NCI-H146 (cell line): ENCODE measurements at regions not wholly inside any gene's neighbourhood (a gene's known extent, or its start where the extent isn't known, plus 50 kb on each side); places are given as distances from the start of the nearest gene placed in this dataset.

Experiments used
- DNase-seq: peaks from one replicate; lab custom pipeline; 2025; lab: John Stamatoyannopoulos, UW

DNA sequence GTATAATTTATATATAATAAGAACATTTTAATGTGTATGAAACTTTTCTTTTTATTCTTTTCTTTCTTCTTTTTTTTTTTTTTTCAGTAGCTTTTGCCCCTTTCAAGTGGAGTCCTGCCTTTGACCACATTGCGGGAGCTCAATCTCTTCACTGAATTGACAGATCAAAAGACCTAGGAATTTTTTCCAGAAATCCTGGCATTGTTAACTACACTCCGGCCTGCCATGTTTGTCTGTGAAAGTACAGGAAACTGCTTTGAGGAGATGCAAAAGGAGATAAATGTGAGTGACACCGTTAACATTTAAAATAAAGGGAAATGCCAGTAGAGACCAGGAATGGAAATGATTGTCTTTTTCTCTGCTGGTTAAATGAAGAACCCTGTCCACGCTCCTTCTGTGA lies 159.3 kb upstream of the VCX3A start:
- no peak for DNase-seq

GRCh38 chrX:6693051-6693450 lies 158.1 kb upstream of the VCX3A start:
- DNase-seq: no peak

DNA sequence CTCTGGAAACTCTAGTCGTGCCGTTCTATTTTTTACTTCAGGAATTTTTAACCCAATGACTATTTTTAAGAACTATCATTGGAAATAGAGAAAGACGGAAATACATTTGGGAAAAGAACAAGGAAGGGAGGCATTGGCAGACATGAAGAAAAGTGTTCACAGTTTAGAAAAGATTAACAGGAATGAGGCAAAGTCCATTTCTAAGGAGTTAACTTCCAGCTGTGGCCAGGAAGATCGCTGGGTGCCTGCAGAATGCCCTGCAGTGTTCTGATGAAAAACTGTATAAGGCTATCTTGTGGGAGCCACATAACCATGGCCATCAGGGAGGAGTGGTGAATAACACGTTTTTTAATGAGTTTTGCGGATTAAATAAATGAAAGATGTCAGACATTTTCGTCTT lies 150.6 kb upstream of the VCX3A start:
- DNase-seq: no peak

DNA sequence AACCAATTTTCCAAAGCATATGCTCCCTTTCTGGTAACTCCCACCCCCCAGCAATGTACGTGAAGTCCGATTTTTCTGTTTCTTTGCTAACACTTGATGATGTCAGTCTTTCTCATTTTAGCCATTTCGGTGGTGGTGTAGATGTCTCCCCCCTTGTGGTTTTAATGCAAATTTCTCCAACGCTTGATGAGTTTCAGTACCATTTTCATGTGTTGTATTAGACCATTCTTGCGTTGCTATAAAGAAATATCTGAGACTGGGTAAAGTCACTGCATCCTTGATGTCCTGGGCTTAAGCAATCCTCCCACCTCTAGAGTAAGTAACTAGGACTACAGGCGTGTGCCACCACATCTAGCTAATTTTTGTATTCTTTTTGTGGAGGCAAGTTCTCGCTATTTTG lies 148.4 kb upstream of the VCX3A start:
- no peak for DNase-seq

DNA sequence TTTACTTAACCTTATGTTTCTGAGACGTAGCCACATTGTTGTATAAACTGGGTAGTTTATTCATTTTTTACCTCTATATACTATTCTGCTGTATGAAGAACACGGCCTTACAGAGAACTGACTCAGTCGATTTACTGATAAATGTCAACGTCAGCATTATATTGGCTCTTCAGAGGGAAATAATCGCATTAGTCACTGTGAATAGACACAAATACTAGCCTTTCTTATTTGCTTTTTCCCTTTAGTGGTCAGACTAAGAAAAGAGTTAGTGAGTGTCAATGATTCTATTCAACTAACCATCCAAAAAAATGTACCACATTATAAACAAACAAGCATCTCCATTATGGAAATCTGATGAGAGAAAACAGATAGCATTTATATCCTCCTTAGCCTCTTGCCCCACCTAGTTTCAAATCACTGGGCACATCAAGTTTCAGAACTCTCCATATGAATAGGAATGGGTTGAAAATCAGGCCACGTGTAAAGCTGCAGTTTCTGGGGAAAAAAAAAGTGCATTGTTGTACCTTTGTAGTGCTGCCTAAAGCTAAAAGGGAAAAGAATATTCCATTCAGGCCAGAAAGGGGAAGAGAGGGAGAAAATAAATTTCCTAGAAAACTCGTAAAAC lies 146.7 kb upstream of the VCX3A start:
- DNase-seq: no peak

GRCh38 chrX:6679988-6680387 lies 145.1 kb upstream of the VCX3A start:
- DNase-seq: no peak

DNA sequence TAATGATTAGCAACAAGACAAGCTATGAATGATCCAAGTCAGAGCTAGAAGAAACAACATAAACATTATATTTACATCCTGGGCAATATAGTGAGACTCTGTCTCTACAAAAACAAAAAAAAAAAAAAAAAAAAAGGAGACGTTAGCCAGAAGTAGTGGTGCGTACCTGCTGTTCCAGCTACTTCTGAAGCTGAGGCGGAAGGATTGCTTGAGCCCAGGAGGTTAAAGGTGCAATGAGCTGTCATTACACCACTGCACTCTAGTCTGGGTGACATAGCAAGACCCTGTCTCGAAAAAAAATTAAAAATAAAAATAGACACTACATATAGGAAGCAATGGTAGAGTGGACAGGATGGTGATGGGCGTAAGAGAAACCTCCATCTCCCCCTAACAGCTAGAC lies 144.6 kb upstream of the VCX3A start:
- DNase-seq: no peak

DNA sequence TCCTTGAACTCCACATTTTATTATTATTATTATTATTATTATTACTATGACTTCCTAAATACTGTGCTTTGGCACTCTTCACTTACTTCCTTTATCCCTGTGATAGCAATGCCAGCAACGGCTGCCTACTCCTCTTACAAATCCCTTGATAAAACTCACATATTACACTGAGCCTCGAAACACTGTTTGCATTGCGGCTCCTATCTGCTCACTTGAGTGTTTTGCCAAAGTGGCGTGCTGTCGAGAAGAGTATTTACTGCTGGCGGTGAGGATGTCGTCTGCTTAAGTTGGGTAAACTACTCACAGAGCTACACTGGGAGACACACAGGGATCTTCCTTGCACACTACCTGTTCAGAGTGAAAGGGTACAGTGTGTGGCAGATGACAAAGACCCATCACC lies 143.4 kb upstream of the VCX3A start:
- no peak for DNase-seq

GRCh38 chrX:6674734-6675133 lies 139.8 kb upstream of the VCX3A start:
- DNase-seq: no peak

DNA sequence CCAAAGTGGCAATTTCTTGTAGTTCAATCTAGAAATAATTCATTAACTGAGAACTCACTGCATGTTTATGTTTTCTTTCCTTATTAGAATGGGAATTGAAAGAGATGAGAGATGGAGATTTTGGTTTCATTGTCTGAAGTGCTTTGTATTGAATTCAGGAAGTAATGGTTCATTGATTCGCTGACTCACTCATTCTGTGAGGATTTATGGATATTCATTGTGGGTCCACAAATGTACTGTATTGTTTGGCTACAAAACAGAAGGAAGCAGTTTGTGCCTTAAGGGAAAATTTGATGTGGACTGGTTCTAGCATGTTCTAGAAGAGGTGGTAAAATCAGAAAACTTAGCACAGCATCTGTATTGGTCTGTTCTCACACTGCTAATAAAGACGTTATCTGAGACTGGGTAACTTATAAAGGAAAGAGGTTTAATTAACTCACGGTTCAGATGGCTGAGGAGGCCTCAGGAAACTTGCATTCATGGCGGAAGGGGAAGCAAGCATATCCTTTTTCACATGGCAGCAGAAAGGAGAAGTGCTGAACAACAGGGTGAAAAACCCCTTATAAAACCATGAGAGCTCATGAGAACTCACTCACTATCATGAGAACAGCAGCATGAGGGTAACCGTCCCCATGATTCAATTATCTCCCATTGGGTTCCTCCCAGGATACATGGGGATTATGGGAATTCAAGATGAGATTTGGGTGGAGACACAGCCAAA lies 132.3 kb upstream of the VCX3A start:
- no peak for DNase-seq

DNA sequence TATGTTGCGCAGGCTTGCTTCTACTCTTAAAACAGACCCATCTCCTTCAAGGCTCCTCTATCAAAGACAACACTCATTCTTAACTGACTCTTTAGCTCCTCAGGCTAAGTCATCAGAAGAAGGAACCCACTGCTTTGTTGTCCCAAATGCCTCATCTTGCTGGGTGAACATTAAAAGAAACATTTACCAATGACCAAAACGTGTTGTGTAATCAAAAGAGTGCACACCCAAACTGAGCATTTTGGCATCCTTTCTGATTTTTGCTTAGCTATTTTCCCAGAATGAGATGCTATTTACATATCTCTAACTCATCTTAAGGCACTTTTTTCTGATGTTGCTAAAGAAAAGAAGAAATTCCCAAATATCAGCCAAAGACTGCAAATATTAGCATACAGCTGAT lies 131.7 kb upstream of the VCX3A start:
- DNase-seq: no peak

DNA sequence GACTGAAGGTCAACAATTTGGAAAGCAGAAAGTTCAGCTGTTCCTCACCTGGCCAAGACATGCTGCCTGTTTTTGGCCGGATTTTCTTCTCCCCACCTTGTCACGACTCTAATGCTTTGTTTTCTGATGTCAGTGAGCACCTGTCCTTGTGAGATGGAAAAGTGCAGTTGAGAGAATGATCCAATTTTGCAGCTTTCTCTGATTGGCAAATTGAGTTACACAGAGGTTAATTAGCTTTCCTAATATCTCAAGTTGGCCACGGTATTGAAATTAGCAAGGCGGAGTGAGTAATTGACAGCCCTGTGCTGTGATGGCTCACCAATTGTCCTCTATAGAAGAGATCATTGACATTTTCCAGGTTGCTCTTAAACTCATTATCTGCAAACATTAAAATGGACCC lies 126.8 kb upstream of the VCX3A start:
- DNase-seq: no peak

DNA sequence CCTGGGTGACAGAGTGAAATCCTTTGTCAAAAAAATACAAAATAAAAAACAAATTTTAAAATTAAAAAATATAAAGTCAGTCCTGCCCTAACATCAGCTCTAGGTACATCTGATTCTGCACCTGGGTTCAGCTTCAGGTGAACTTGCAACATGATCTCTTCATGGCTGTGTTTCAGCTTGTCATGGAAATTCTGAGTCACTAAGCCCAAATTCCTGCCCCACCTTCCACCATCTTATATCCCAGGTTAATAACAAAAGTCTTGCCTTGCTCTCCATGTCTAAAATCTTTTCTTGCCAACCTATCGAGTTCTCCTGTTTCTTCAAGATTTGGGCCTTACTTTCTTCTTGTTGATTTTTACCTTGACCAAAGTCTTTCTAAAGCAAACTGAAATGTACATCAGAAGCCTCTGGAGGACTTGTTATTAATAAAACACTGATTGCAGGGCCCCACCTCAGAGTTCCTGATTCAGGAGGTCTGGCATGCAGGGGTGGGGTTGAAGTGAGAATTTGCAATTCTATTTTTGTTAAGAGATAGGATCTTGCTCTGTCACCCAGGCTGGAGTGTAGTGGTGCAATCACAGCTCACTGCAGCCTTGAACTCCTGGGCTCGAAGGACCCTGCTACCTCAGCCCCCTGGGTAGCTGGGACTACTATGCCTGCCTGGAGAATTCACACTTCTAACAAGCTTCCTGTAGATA lies 125.8 kb upstream of the VCX3A start:
- DNase-seq: no peak

DNA sequence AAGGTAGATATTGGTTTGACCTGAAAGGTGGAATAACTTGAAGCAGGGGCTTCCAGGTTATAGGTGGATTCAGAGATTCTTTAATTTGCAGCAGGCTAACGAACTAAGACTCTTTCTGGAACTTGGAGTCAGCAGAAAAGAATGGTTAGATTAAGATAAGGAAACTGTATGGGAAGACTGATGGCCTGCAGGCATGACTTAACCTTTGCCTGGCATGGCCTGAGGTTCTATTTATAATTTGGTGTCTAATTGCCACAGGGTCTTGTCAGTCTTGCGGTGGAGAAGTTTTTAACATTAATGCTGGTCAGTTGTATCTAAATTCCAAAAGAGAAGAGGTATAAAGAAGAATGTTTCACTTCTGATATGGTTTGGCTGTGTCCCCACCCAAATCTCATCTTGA lies 110.3 kb upstream of the VCX3A start:
- DNase-seq: no peak

DNA sequence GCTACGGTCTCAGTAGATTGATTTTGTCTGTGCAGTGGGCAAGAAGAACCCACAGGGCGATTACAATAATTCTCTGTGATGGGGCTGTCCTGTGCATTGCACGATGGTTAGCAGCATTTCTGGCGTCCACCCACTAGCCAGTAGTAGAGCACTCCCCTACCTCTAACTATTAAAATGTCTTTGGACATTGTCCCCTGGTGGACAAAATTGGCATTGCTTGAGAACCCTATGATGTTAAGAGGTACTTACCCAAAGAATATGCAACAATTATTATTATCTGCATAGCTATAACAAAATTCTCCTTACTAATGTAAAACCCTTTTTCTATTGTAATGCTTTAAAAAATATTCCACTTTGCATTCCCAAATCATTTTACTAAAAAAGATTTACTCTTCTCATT lies 109.5 kb upstream of the VCX3A start:
- no peak for DNase-seq

DNA sequence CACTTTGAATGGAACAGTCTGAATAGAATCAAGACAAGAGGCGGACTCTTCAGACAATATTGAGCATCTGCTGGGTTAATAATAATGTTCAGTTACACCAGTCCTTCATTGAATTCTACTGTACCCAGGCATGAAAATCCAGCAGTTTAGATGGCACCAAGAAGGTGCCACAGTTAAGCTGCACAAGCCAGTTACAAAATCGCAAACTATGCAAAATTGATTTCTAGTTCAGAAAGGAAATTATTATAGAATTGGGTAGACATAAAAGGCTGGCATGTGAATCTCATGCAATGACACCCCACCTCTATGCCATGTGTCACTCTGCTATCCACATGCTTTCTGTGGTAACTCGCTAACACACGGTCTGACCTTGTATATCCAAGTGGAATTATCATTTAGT lies 105.8 kb upstream of the VCX3A start:
- DNase-seq: no peak

DNA sequence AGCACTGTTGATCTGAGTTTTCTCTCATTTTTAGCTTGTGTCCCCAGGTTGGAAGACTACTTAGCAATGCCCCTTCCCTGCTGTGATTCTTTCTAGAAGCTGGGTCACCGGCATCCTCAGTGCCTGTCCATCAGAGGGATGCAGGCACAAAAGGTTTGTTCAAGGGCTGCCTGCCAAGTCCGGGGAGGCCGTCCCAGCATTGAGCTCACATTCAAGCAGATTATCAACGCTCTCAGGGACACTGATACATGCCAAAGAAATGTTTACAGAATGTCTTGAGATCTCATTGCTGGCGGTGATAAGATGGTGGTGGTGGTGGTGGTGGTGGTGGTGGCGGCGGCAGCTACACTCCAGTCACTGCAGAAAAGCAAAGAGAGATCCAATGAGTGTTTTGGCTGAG lies 79.6 kb upstream of the VCX3A start:
- no peak for DNase-seq

GRCh38 chrX:6599230-6599860 lies 64.4 kb upstream of the VCX3A start:
- no peak for DNase-seq
